Naive thymus-derived CD8-positive, alpha-beta T cell (primary cell): ENCODE measurements at regions not wholly inside any gene's neighbourhood (a gene's known extent, or its start where the extent isn't known, plus 50 kb on each side); places are given as distances from the start of the nearest gene placed in this dataset.
"Not testable (repeated sequence)": the region's sequence is repeated elsewhere in the genome, so short reads cannot be mapped to it uniquely, and the experiment has no call there.

ENCODE experiments used
- ATAC-seq, 2 donors: fragments of 150-1000 bp; cut with Tn5 transposase in 1 of 2; sonication (Bioruptor Pico), chemical (Tn5 transposase) in 1 of 2; 1 replicate in 1 of 2; 2 replicates in 1 of 2; pipeline ENCODE4 v1.10.0; 2021; ENCODE audit warnings: mild to moderate bottlenecking in 2 of 2, moderate library complexity in 2 of 2
- POLR2A ChIA-PET: fragments of 350-600 bp; sonication (Branson Sonifier 250); formaldehyde crosslinking; loops from one replicate; lab custom pipeline; 2021; ENCODE audit warnings: antibody characterized with exemption; lab: Charles Lee
- DNase-seq, 10 donors: peaks; one replicate each; pipeline versions ENCODE4 v3.0.0 to v3.0.0-alpha.2; 2020 to 2022
- H3K27ac Mint-ChIP-seq, 10 donors: one replicate each; pipeline ENCODE4 v1.8.0; 2020 to 2022; ENCODE audit warnings: mild to moderate bottlenecking in 10 of 10, mixed read lengths in 10 of 10, moderate library complexity in 4 of 10, inconsistent platforms in 1 of 10
- H3K27me3 Mint-ChIP-seq, 5 donors: one replicate each; pipeline ENCODE4 v1.8.0; 2021 to 2022; ENCODE audit warnings: mixed read lengths in 5 of 5
- H3K36me3 Mint-ChIP-seq, 3 donors: one replicate each; pipeline ENCODE4 v1.8.0; 2020 to 2022; ENCODE audit warnings: mixed read lengths in 3 of 3, mild to moderate bottlenecking in 2 of 3, inconsistent platforms in 1 of 3
- H3K4me1 Mint-ChIP-seq, 4 donors: one replicate each; pipeline ENCODE4 v1.8.0; 2021 to 2022; ENCODE audit warnings: mixed read lengths in 4 of 4
- H3K4me3 Mint-ChIP-seq, 10 donors: one replicate each; pipeline ENCODE4 v1.8.0; 2020 to 2022; ENCODE audit warnings: mild to moderate bottlenecking in 10 of 10, mixed read lengths in 10 of 10, moderate library complexity in 6 of 10, inconsistent platforms in 1 of 10
- H3K9me3 Mint-ChIP-seq, 9 donors: one replicate each; pipeline ENCODE4 v1.8.0; 2020 to 2022; ENCODE audit warnings: mixed read lengths in 9 of 9, mild to moderate bottlenecking in 3 of 9, inconsistent platforms in 1 of 9, moderate library complexity in 1 of 9

GRCh38 chr17:21772991-21773713 lies 80.8 kb downstream of the KCNJ18 start:
- DNase-seq, H3K27me3 Mint-ChIP-seq, POLR2A ChIA-PET, H3K9me3 Mint-ChIP-seq, H3K36me3 Mint-ChIP-seq, H3K4me1 Mint-ChIP-seq, H3K4me3 Mint-ChIP-seq, H3K27ac Mint-ChIP-seq, ATAC-seq: not testable (repeated sequence)

- Mint-ChIP-seq H3K36me3 (no peaks in the 10 kb centered on the region), H3K9me3 (peaks cover 0 to 5% (median 0%) of the 10 kb centered on the region in 9 donors), H3K27ac (no peak overlapping the region), H3K27me3 (peaks cover 0 to 3% (median 0%) of the 10 kb centered on the region in 5 donors), H3K4me3 (no peak overlapping the region), H3K4me1 (no peaks in the 10 kb centered on the region)
- POLR2A ChIA-PET = no interaction called here
- ATAC-seq = no peak
- no peak for DNase-seq
Measured at GRCh38 chr17:21774263-21774662, 81.9 kb downstream of the KCNJ18 start.

GRCh38 chr17:21775566-21775965 lies 83.2 kb downstream of the KCNJ18 start:
- DNase-seq, H3K4me3 Mint-ChIP-seq, ATAC-seq, H3K27me3 Mint-ChIP-seq, POLR2A ChIA-PET, H3K36me3 Mint-ChIP-seq, H3K27ac Mint-ChIP-seq, H3K4me1 Mint-ChIP-seq, H3K9me3 Mint-ChIP-seq: not testable (repeated sequence)

- H3K27ac Mint-ChIP-seq, DNase-seq, H3K27me3 Mint-ChIP-seq, H3K4me1 Mint-ChIP-seq, POLR2A ChIA-PET, H3K36me3 Mint-ChIP-seq, H3K9me3 Mint-ChIP-seq, H3K4me3 Mint-ChIP-seq, ATAC-seq: not testable (repeated sequence)
Measured at GRCh38 chr17:21776921-21777320, 84.6 kb downstream of the KCNJ18 start.

- H3K36me3 Mint-ChIP-seq, H3K4me3 Mint-ChIP-seq, DNase-seq, H3K27me3 Mint-ChIP-seq, ATAC-seq, H3K9me3 Mint-ChIP-seq, POLR2A ChIA-PET, H3K4me1 Mint-ChIP-seq, H3K27ac Mint-ChIP-seq: not testable (repeated sequence)
Measured at GRCh38 chr17:21778866-21779265, 86.5 kb downstream of the KCNJ18 start.

GRCh38 chr17:21780293-21780888 lies 88.1 kb downstream of the KCNJ18 start:
- DNase-seq, H3K36me3 Mint-ChIP-seq, POLR2A ChIA-PET, ATAC-seq, H3K4me3 Mint-ChIP-seq, H3K27ac Mint-ChIP-seq, H3K4me1 Mint-ChIP-seq, H3K9me3 Mint-ChIP-seq, H3K27me3 Mint-ChIP-seq: not testable (repeated sequence)

GRCh38 chr17:21780919-21781665 lies 88.8 kb downstream of the KCNJ18 start:
- H3K4me3 Mint-ChIP-seq, H3K9me3 Mint-ChIP-seq, H3K4me1 Mint-ChIP-seq, H3K36me3 Mint-ChIP-seq, POLR2A ChIA-PET, DNase-seq, ATAC-seq, H3K27me3 Mint-ChIP-seq, H3K27ac Mint-ChIP-seq: not testable (repeated sequence)

- not testable (repeated sequence) for DNase-seq, ATAC-seq
Measured at GRCh38 chr17:21781666-21782024, 89.3 kb downstream of the KCNJ18 start.

GRCh38 chr17:21782107-21782506 lies 89.8 kb downstream of the KCNJ18 start:
- H3K4me1 Mint-ChIP-seq, ATAC-seq, DNase-seq, H3K4me3 Mint-ChIP-seq, H3K36me3 Mint-ChIP-seq, H3K9me3 Mint-ChIP-seq, H3K27ac Mint-ChIP-seq, H3K27me3 Mint-ChIP-seq, POLR2A ChIA-PET: not testable (repeated sequence)

More at GRCh38 chr17:21781666-21782024, 89.3 kb downstream of the KCNJ18 start:
- H3K4me1 Mint-ChIP-seq, POLR2A ChIA-PET, H3K9me3 Mint-ChIP-seq, H3K27me3 Mint-ChIP-seq, H3K4me3 Mint-ChIP-seq, H3K27ac Mint-ChIP-seq, H3K36me3 Mint-ChIP-seq: not testable (repeated sequence)

GRCh38 chr17:21782604-21783003 lies 90.3 kb downstream of the KCNJ18 start:
- ATAC-seq, H3K27me3 Mint-ChIP-seq, H3K4me3 Mint-ChIP-seq, H3K9me3 Mint-ChIP-seq, H3K4me1 Mint-ChIP-seq, POLR2A ChIA-PET, H3K27ac Mint-ChIP-seq, DNase-seq, H3K36me3 Mint-ChIP-seq: not testable (repeated sequence)

- H3K9me3 Mint-ChIP-seq, POLR2A ChIA-PET, ATAC-seq, H3K27ac Mint-ChIP-seq, DNase-seq, H3K4me3 Mint-ChIP-seq, H3K36me3 Mint-ChIP-seq, H3K27me3 Mint-ChIP-seq, H3K4me1 Mint-ChIP-seq: not testable (repeated sequence)
Measured at GRCh38 chr17:21783017-21783416, 90.7 kb downstream of the KCNJ18 start.

- H3K27me3 Mint-ChIP-seq, H3K4me3 Mint-ChIP-seq, POLR2A ChIA-PET, H3K36me3 Mint-ChIP-seq, ATAC-seq, H3K4me1 Mint-ChIP-seq, DNase-seq, H3K27ac Mint-ChIP-seq: not testable (repeated sequence)
- H3K9me3 Mint-ChIP-seq = peaks cover 0 to 29% (median 13%) of the 10 kb centered on the region in 9 donors
Measured at GRCh38 chr17:21814272-21814671, 121.9 kb downstream of the KCNJ18 start.

- H3K4me3 Mint-ChIP-seq = no peak overlapping the region
- H3K27me3 Mint-ChIP-seq = no peaks in the 10 kb centered on the region
- H3K27ac Mint-ChIP-seq = no peak overlapping the region
- DNase-seq (no peak), ATAC-seq (no peak)
- H3K4me1 Mint-ChIP-seq = no peaks in the 10 kb centered on the region
- peaks cover 0 to 29% (median 13%) of the 10 kb centered on the region in 9 donors for H3K9me3 Mint-ChIP-seq
- POLR2A ChIA-PET = no interaction called here
- peaks cover 0 to 10% (median 0%) of the 10 kb centered on the region in 3 donors for H3K36me3 Mint-ChIP-seq
Measured at GRCh38 chr17:21814776-21815175, 122.5 kb downstream of the KCNJ18 start.
